T-helper 1 cell (primary cell): ENCODE measurements at regions not wholly inside any gene's neighbourhood (a gene's known extent, or its start where the extent isn't known, plus 50 kb on each side); places are given as distances from the start of the nearest gene placed in this dataset.
"Not testable (repeated sequence)": the region's sequence is repeated elsewhere in the genome, so short reads cannot be mapped to it uniquely, and the experiment has no call there.

Source experiments
- DNase-seq, 5 donors: peaks; one replicate each; pipeline ENCODE4 v3.0.0-alpha.2; 2012 to 2020

GRCh38 chr12:91643763-91644162 lies 461.1 kb upstream of the DCN start:
- DNase-seq = no peak

GRCh38 chr12:91640021-91640420 lies 457.4 kb upstream of the DCN start:
- no peak for DNase-seq

GRCh38 chr12:91639327-91639726 lies 456.7 kb upstream of the DCN start:
- no peak for DNase-seq

DNA sequence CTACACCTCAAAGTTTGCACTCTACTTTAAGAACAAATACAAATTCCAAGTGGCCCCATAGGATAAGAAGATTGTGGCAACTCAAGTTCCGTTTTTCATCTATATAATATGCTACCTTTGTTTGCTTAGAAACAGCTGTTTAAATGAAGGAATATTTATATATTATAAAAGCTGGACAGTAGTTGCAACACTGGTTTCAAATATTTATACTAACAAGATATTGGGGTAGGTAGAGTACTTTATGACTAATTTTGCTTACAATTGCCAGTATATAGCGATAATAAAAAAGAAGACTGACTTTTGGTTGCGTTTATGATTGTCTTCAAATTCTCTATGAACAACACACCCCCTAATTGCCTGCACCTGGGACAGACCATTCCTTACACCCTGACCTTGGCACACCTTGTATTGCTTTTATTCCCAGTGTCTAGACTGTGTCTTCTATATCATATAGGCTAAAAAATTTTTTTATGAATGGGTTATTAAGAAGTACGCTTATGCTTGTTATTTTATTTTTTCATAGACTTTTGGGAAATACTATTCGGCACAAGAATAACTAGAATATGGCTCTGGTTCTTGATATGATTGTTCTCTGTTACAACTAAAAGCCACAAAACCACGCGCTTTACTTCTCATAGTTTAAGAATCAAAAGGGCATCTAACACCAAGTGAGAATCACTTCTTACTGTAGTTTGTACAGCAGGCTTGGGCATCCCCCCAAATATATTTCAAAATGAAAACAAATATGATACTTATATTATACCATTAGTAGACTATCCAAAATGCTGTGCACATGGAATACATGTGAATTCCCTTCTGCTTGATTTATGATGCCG lies 455.4 kb upstream of the DCN start:
- no peak for DNase-seq

DNA sequence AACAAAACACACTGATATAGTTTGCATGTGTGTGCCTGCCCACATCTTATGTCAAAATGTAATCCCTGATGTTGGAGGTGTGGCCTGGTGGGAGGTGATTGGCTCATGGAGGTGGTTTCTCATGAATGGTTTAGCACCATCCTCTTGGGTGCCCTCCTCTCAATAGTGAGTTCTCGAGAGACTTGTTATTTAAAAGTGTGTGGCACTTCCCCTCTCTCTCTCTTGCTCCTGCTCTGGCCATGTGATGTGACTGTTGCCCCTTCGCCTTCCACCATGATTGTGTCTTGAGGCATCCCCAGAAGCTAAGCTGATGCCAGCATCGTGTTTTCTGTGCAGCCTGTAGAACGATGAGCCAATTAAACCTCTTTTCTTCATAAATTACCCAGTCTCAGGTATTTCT lies 454.1 kb upstream of the DCN start:
- no peak for DNase-seq

DNA sequence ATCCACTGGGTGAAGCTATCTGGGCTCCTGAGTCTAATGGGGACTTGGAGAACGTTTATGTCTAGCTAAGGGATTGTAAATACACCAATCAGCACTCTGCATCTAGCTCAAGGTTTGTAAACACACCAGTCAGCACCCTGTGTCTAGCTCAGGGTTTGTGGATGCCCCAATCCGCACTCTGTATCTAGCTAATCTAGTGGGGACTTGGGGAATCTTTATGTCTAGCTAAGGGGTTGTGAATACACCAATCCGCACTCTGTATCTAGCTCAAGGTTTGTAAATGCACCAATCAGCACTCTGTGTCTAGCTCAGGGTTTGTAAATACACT lies 451.7 kb upstream of the DCN start:
- DNase-seq = not testable (repeated sequence)

- no peak for DNase-seq
Observed at GRCh38 chr12:91633734-91634357, 451.2 kb upstream of the DCN start.

- DNase-seq = no peak
Observed at GRCh38 chr12:91633206-91633605, 450.6 kb upstream of the DCN start.

DNA sequence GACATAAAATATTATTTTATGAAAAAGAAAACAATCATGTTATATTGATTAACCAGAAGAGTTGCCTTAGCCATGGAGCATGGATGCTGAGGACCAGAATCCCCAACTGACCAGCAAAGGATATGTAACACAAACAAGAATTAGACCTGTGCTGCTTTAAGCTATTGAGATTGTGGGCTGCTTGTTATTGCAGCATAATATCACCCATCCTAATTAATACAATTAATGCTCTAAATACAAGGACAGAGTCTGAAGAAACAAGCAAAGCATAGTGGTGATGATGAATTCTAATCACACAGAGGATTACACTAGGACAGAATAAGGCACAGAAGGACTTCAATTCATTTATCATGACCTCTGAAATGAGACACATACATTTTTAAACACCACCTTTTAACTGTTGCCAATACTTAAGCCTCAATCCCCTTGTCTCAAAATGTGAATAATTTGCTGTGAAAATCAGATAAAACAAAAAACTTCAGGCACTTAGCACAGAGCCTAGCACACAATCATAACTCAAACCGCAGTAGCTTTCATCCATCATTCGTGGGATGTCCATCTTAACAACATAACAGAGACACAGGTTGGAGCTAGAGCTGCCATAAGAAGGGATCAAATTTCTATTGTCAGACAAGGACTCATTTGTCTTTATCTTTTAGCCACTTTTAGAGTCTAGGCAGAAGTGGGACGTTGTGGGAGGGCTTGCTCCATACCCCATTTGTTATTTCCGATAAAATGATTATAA lies 449.6 kb upstream of the DCN start:
- DNase-seq = no peak

GRCh38 chr12:91630596-91631293 lies 448.1 kb upstream of the DCN start:
- DNase-seq = no peak

DNA sequence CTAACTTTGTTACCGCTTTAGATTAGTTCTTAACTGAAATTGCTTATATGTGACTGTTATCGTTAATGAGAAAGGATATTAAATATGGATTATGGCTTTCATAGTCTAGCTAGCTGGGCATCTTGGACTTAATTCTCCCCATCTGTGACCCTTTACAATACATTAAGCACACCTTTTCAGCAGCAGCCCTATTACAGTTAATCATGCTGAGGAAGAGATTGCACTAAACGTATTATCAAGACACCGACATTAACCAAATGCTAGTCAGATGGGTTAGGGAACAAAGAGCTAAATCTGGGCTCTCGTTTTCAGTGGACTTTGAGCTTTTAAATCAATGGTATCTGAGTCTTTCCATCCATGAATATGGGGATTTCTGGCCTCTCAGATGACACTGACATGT lies 447.5 kb upstream of the DCN start:
- DNase-seq = no peak

GRCh38 chr12:91629440-91629839 lies 446.8 kb upstream of the DCN start:
- no peak for DNase-seq

GRCh38 chr12:91628656-91629055 lies 446.0 kb upstream of the DCN start:
- DNase-seq = no peak

DNA sequence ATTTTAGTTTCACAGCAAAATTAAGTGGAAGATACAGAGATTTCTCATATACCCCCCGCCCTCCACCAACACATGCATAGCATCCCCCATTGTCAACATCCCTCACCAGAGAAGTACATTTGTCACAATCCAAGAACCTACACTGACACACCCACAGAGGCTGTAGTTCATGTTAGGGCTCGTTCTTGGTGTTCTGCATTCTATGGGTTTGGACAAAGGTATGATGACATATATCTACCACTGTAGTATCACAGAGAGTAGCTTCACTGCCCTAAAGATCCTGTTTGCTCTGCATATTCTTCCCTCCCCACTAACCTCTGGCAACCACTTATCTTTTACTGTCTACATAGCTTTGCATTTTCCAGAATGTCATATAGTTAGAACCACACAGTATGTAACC lies 444.6 kb upstream of the DCN start:
- DNase-seq = no peak

DNA sequence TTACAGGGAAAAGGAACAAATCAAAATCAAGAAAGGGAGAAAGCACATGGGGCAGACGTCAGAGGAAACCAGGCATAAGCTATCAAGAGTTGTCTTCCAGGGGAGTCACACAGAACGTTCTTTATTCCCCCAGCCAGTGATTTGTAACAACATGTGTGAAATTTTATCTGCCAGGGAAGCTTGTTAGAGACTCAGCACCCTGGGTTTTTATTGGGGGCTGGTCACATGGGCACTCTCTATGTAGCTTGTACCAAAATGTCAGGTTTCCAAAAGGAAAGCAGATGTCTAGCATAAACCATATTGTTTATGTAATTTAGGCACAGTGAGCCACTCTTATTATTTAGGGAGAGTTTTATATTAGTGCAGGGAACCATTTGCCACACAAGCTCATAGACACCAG lies 440.4 kb upstream of the DCN start:
- DNase-seq = no peak

GRCh38 chr12:91622037-91622436 lies 439.4 kb upstream of the DCN start:
- no peak for DNase-seq

- DNase-seq = no peak
Observed at GRCh38 chr12:91620992-91621391, 438.4 kb upstream of the DCN start.

GRCh38 chr12:91620422-91620821 lies 437.8 kb upstream of the DCN start:
- DNase-seq = no peak

DNA sequence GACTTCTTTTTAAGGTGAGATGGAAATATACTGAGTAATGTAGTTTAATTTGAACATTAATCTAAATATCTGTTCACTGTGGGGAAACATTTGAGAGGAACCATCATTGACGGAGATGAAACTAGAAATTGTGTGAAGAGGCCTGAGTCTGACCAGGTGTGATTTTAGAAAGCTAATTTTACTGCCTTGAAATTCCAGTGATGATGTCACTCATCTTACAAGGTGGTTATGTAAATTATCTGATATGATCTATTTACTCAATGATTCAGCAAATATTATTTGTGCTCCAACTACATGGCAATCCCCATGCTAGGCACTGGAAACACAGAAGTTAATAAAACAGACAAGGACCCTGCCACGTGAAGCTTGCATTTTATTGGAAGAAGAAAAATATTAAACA lies 435.7 kb upstream of the DCN start:
- DNase-seq = no peak

GRCh38 chr12:91617818-91618217 lies 435.2 kb upstream of the DCN start:
- no peak for DNase-seq

DNA sequence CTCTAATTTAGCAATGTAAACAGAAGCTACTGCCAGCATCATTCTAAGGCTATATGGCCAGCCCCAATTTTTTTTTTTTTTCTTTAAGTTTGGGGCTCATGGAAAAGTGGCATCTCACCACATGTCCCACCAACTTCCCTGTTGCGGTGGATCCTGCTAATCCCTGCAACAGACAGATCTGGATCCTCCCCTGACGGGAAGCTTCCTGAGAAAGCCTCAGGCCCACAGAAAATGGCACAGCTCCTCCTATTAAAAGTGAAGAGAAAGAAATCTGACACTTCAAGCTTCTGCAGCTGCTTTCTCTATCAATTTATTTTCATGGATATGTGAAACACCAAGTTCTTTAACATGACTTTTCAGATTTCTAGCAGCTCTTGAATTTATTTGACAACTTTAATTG lies 433.8 kb upstream of the DCN start:
- no peak for DNase-seq

- no peak for DNase-seq
Observed at GRCh38 chr12:91613223-91613779, 430.7 kb upstream of the DCN start.

- no peak for DNase-seq
Observed at GRCh38 chr12:91610561-91610960, 427.9 kb upstream of the DCN start.
